H1 (cell line): ENCODE measurements at regions not wholly inside any gene's neighbourhood (a gene's known extent, or its start where the extent isn't known, plus 50 kb on each side); places are given as distances from the start of the nearest gene placed in this dataset.

Experiments
- CTCF ChIA-PET: fragments of 300-600 bp; sonication (Branson Sonifier 250); formaldehyde crosslinking; loops from one replicate; lab custom pipeline; 2021; ENCODE audit not compliant: partially characterized antibody; lab: Charles Lee
- POLR2A ChIA-PET: fragments of 300-600 bp; sonication (Branson Sonifier 250); formaldehyde crosslinking; loops from one replicate; lab custom pipeline; 2021; ENCODE audit warnings: inconsistent platforms; ENCODE audit not compliant: partially characterized antibody; lab: Charles Lee
- DNase-seq, 2 experiments: peaks; one replicate each; pipeline versions ENCODE4 v3.0.0 to v3.0.0-alpha.2; 2010 to 2022; ENCODE audit warnings: low spot score in 2 of 2, low read depth in 1 of 2, mixed read lengths in 1 of 2
- FAIRE-seq: peaks from 2 replicates; lab custom pipeline; 2011; peaks lifted over from hg19 to GRCh38; lab: Jason Lieb, UNC
- H2AFZ ChIP-seq: 2 replicates; pipeline ENCODE4 v1.8.1; 2012; ENCODE audit warnings: low read length, inconsistent platforms
- H2AK5ac ChIP-seq: 2 replicates; pipeline ENCODE4 v1.6.1; 2013; ENCODE audit warnings: low read depth, low read length
- H2BK120ac ChIP-seq: replicated peaks from 2 replicates; pipeline ENCODE3; 2013; ENCODE audit warnings: low read depth, low read length, inconsistent platforms
- H2BK12ac ChIP-seq: 2 replicates; pipeline ENCODE4 v1.6.1; 2013; ENCODE audit warnings: low read depth, low read length
- H2BK15ac ChIP-seq: 2 replicates; pipeline ENCODE4 v1.6.1; 2013; ENCODE audit warnings: low read length
- H2BK20ac ChIP-seq: 2 replicates; pipeline ENCODE4 v1.6.1; 2013; ENCODE audit warnings: low read length
- H2BK5ac ChIP-seq: 2 replicates; pipeline ENCODE4 v1.6.1; 2013; ENCODE audit warnings: low read depth, low read length
- H3K14ac ChIP-seq: 2 replicates; pipeline ENCODE4 v1.6.1; 2013; ENCODE audit warnings: inconsistent platforms; ENCODE audit not compliant: insufficient read length
- H3K18ac ChIP-seq: 2 replicates; pipeline ENCODE4 v1.6.1; 2013; ENCODE audit warnings: low read length; ENCODE audit errors: extremely low read depth
- H3K23ac ChIP-seq: 2 replicates; pipeline ENCODE4 v1.6.1; 2013; ENCODE audit warnings: inconsistent platforms; ENCODE audit not compliant: insufficient read length
- H3K23me2 ChIP-seq: 2 replicates; pipeline ENCODE4 v1.6.1; 2013; ENCODE audit warnings: low read depth, low read length
- H3K27ac ChIP-seq: 2 replicates; pipeline ENCODE4 v1.6.1; 2011; ENCODE audit warnings: low read depth, low read length, inconsistent platforms
- H3K27me3 ChIP-seq, 4 experiments: replicated peaks in 1 of 4; 1 replicate in 1 of 4; 2 replicates in 3 of 4; pipeline versions ENCODE4 v1.6.1 to v1.8.1; 2011 to 2013; ENCODE audit warnings: low read length in 3 of 4, mild to moderate bottlenecking in 3 of 4, inconsistent platforms in 2 of 4, mixed read lengths in 2 of 4, moderate library complexity in 1 of 4; ENCODE audit not compliant: control insufficient read depth in 3 of 4, insufficient read depth in 3 of 4; ENCODE audit errors: extremely low read depth in 1 of 4
- H3K36me3 ChIP-seq, 4 experiments: 2 replicates each; pipeline versions ENCODE4 v1.6.1 to v1.8.1; 2011 to 2013; ENCODE audit warnings: mild to moderate bottlenecking in 4 of 4, low read length in 3 of 4, moderate library complexity in 2 of 4, control low read depth in 1 of 4, inconsistent platforms in 1 of 4; ENCODE audit not compliant: insufficient read depth in 4 of 4, control insufficient read depth in 2 of 4
- H3K4ac ChIP-seq: replicated peaks from 2 replicates; pipeline ENCODE3; 2013; ENCODE audit warnings: low read length, low read depth, mixed read lengths, inconsistent platforms; ENCODE audit not compliant: insufficient read length
- H3K4me1 ChIP-seq, 4 experiments: replicated peaks in 1 of 4; 1 replicate in 1 of 4; 2 replicates in 3 of 4; pipeline versions ENCODE4 v1.6.1 to v1.8.1; 2011 to 2013; ENCODE audit warnings: low read length in 3 of 4, inconsistent platforms in 2 of 4, mixed read lengths in 1 of 4; ENCODE audit not compliant: insufficient read depth in 4 of 4, control insufficient read depth in 3 of 4
- H3K4me2 ChIP-seq, 2 experiments: 2 replicates each; pipeline versions ENCODE4 v1.6.1 to v1.8.1; 2011 to 2013; ENCODE audit warnings: low read depth in 2 of 2, low read length in 2 of 2, control low read depth in 1 of 2, inconsistent platforms in 1 of 2, mild to moderate bottlenecking in 1 of 2; ENCODE audit not compliant: insufficient read depth in 1 of 2
- H3K4me3 ChIP-seq, 4 experiments: fragments of 200-600, 300-600 bp in 1 of 4; sonication (generic), shearing (Covaris generic), sonication (Bioruptor Twin) in 1 of 4; 2 replicates each; pipeline versions ENCODE4 v1.5.1 to v1.8.1; 2011 to 2016; ENCODE audit warnings: low read length in 4 of 4, low read depth in 3 of 4, control low read depth in 2 of 4, inconsistent platforms in 2 of 4, mild to moderate bottlenecking in 2 of 4, mixed read lengths in 1 of 4, moderate library complexity in 1 of 4; ENCODE audit not compliant: insufficient read depth in 2 of 4; ENCODE audit errors: extremely low read depth in 1 of 4
- H3K56ac ChIP-seq: replicated peaks from 2 replicates; pipeline ENCODE3; 2013; ENCODE audit warnings: low read depth, mild to moderate bottlenecking, mixed read lengths, low read length, inconsistent platforms; ENCODE audit not compliant: insufficient read length
- H3K79me1 ChIP-seq: 2 replicates; pipeline ENCODE4 v1.6.1; 2013; ENCODE audit warnings: low read depth, low read length, control low read depth
- H3K79me2 ChIP-seq, 2 experiments: 2 replicates each; pipeline versions ENCODE4 v1.6.1 to v1.8.1; 2012 to 2013; ENCODE audit warnings: low read length in 2 of 2, mild to moderate bottlenecking in 2 of 2, inconsistent platforms in 1 of 2; ENCODE audit not compliant: insufficient read depth in 2 of 2, control insufficient read depth in 1 of 2
- H3K9ac ChIP-seq, 4 experiments: replicated peaks in 1 of 4; 1 replicate in 1 of 4; 2 replicates in 3 of 4; pipeline versions ENCODE4 v1.6.1 to v1.8.1; 2011 to 2013; ENCODE audit warnings: low read depth in 3 of 4, low read length in 3 of 4, control low read depth in 2 of 4, mild to moderate bottlenecking in 2 of 4, moderate library complexity in 2 of 4, inconsistent platforms in 1 of 4; ENCODE audit errors: extremely low read depth in 1 of 4
- H3K9me3 ChIP-seq, 2 experiments: 2 replicates each; pipeline versions ENCODE4 v1.6.1 to v1.8.1; 2012 to 2013; ENCODE audit warnings: mild to moderate bottlenecking in 2 of 2, moderate library complexity in 2 of 2, control low read depth in 1 of 2, inconsistent platforms in 1 of 2, low read depth in 1 of 2, low read length in 1 of 2, mixed read lengths in 1 of 2; ENCODE audit not compliant: insufficient read depth in 2 of 2
- H4K20me1 ChIP-seq, 2 experiments: replicated peaks in 1 of 2; 2 replicates each; pipeline versions ENCODE3 to v1.8.1; 2011 to 2013; ENCODE audit warnings: inconsistent platforms in 2 of 2, low read length in 2 of 2, mild to moderate bottlenecking in 1 of 2; ENCODE audit not compliant: insufficient read depth in 2 of 2, control insufficient read depth in 1 of 2
- H4K5ac ChIP-seq: 2 replicates; pipeline ENCODE4 v1.6.1; 2013; ENCODE audit warnings: low read length, low read depth, mixed read lengths, inconsistent platforms; ENCODE audit not compliant: insufficient read length
- H4K8ac ChIP-seq: 2 replicates; pipeline ENCODE4 v1.8.0; 2013; ENCODE audit warnings: mild to moderate bottlenecking, moderate library complexity, low read length, inconsistent platforms; ENCODE audit not compliant: insufficient read depth; ENCODE audit errors: extremely low read depth
- H4K91ac ChIP-seq: replicated peaks from 2 replicates; pipeline ENCODE3; 2013; ENCODE audit warnings: low read length, mixed read lengths, inconsistent platforms; ENCODE audit not compliant: insufficient read length
- ASH2L ChIP-seq: fragments of 200-600, 300-600 bp; sonication (generic); IDR thresholded peaks from one replicate; pipeline ENCODE4 v1.7.1; 2017; ENCODE audit warnings: low read length
- RBBP5 ChIP-seq: IDR thresholded peaks from 2 replicates; pipeline ENCODE4 v1.7.1; 2012; ENCODE audit warnings: low read depth, mild to moderate bottlenecking, inconsistent platforms, low read length, moderate library complexity, borderline replicate concordance
- SAP30 ChIP-seq: fragments of 300-600 bp; sonication (generic); IDR thresholded peaks from 2 replicates; pipeline ENCODE4 v1.7.1; 2012; ENCODE audit warnings: low read length, moderate library complexity, mild to moderate bottlenecking, inconsistent platforms; ENCODE audit not compliant: insufficient read depth, insufficient replicate concordance
- WGBS, 2 experiments: shearing (Covaris generic) in 1 of 2; methylation state at CpG; one replicate each; pipeline versions ENCODE4 v1.1.6 to v1.1.7; 2013 to 2015; ENCODE audit warnings: low lambda C conversion rate in 2 of 2, mixed read lengths in 2 of 2, inconsistent platforms in 1 of 2, low coverage in 1 of 2, missing lambda C conversion rate in 1 of 2; ENCODE audit not compliant: insufficient replicate concordance in 2 of 2, insufficient coverage in 1 of 2, insufficient read length in 1 of 2; ENCODE audit errors: extremely low coverage in 1 of 2, missing lambda C conversion rate in 1 of 2; 5-methylcytosine and 5-hydroxymethylcytosine counted together

DNA sequence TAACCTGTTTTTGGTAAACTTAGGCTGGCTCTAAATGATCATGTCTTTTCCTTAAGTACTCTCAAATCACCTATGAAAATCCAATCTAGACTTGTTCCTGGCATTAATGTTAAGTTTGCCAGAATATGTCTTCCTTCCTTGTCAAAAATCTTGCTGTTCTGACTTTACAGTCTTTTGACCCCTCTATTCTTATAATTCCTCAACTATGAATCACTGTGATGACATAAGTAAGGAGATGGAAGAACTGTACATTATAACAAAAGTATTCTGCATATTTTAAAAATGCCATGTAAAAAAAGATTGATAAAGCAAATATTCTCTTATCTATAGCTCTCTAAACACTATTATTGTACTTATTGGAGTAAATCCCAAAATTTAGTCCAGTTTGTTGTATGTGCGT, 51.4 kb upstream of the BAZ1A start:
- no peaks in the 10 kb centered on the region for H3K79me1 ChIP-seq
- no peaks in the 10 kb centered on the region for H4K20me1 ChIP-seq
- H3K36me3 ChIP-seq: no peaks in the 10 kb centered on the region
- H3K4ac ChIP-seq: no peak overlapping the region
- no peak overlapping the region for H3K18ac ChIP-seq
- no peaks in the 10 kb centered on the region for H3K9me3 ChIP-seq
- 92% methylated on average over 1 of the region's 1 CpG; no CpG with 5 or more reads in 1 of the 2 experiments for WGBS, 2 experiments
- no peak overlapping the region for H3K23ac ChIP-seq
- H3K4me3 ChIP-seq: no peak overlapping the region
- H3K9ac ChIP-seq: no peak overlapping the region
- H2BK15ac ChIP-seq: no peak overlapping the region
- no peak overlapping the region for H3K14ac ChIP-seq
- H3K79me2 ChIP-seq: no peaks in the 10 kb centered on the region
- H2AFZ ChIP-seq: no peak overlapping the region
- no peak overlapping the region for H3K56ac ChIP-seq
- H2BK12ac ChIP-seq: no peak overlapping the region
- H2BK5ac ChIP-seq: no peak overlapping the region
- H3K4me1 ChIP-seq: no peaks in the 10 kb centered on the region
- ChIA-PET POLR2A (interaction anchor here (0.6 kb wide), 1 partner anchor 125 kb away, joined by 3 read pairs; no protein-coding TSS in a partner anchor), CTCF (no interaction called here)
- H2BK20ac ChIP-seq: no peak overlapping the region
- FAIRE-seq (no peak), DNase-seq (no peak)
- H3K27me3 ChIP-seq: no peaks in the 10 kb centered on the region
- no peak overlapping the region for H2AK5ac ChIP-seq
- no peak overlapping the region for H3K27ac ChIP-seq
- no peak overlapping the region for H3K4me2 ChIP-seq
- H2BK120ac ChIP-seq: no peak overlapping the region
- TF ChIP-seq ASH2L (no peak), RBBP5 (no peak), SAP30 (no peak)
- H4K91ac ChIP-seq: no peak overlapping the region
- no peaks in the 10 kb centered on the region for H3K23me2 ChIP-seq
- H4K5ac ChIP-seq: no peak overlapping the region
- H4K8ac ChIP-seq: no peak overlapping the region
